ENCODE measurements at regions not wholly inside any gene's neighbourhood (a gene's known extent, or its start where the extent isn't known, plus 50 kb on each side); places are given as distances from the start of the nearest gene placed in this dataset.

- no peak for DNase-seq (ENCODE audit: low spot score)
Observed at GRCh38 chr10:130403153-130404075, 267.2 kb downstream of the GLRX3 start.

DNA sequence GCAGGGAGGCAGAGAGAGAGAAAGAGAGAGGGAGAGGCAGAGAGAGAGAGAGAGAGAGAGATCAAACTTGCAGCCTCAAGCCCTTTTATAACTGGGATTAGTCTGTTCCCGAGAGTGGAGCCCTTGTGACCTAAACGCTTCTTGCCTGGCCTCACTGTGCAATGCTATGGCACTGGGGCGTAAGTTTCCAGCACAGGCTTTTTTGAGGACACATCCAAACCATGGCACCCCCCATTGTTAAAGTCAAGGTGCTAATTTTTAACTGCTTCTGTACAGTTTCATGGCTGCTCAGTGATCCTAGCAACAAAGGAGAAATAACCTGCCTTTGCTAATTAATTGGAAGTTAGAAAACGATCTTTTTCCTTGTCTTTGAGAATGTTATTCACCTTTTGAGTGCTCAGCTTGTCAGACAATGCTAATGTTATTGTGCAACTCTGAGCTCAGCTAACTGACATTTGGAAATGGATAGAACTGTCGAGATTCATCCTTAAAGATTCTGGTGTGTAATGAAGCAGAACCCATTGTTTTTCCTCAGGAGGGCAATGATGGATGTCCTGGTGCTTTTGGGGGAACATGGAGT lies 268.4 kb downstream of the GLRX3 start:
- DNase-seq (ENCODE audit: low spot score) = no peak

GRCh38 chr10:130407052-130407451 lies 270.9 kb downstream of the GLRX3 start:
- DNase-seq (ENCODE audit: low spot score) = no peak

GRCh38 chr10:130409331-130409730 lies 273.1 kb downstream of the GLRX3 start:
- DNase-seq (ENCODE audit: low spot score) = no peak

DNA sequence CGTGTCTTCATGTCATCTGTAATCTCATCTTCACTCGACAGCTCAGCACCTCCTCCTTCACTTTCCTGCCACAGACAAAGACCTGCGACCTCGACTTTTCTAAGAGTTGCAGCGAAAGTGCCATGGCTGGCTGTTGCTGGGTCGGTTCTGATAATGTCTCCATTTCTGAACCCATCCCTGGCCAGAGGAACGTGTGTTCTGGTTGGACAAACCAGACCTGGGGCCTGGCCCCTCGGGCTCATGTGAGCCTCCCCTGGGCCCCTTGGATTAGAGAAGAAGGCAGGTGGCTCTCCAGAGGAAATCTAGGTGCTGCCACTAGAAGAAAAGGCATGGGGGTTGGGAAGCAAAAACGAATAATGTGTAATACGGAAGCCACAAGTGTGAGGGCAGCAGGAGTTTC lies 273.7 kb downstream of the GLRX3 start:
- DNase-seq (ENCODE audit: low spot score) = no peak

GRCh38 chr10:130411496-130412085 lies 275.4 kb downstream of the GLRX3 start:
- no peak for DNase-seq (ENCODE audit: low spot score)

DNA sequence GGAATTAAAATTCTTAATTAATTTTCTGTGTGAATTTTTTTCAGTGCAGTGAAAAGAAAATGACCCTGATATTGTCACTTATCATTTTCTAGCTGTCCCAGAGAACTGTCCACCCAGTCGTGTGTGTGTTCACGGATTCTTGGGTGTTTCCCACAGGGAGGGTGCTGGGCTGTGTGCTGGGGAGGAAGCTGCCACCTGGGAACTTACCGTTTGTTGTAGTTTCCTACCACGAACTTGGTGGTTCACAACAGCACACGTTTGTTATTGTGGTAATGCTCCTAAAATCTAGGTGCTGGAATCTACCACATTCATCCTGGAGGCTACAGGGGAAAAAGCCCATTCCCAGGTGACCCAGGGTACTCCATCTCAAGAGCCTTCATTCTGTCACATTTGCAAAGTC lies 276.1 kb downstream of the GLRX3 start:
- DNase-seq (ENCODE audit: low spot score) = no peak

DNA sequence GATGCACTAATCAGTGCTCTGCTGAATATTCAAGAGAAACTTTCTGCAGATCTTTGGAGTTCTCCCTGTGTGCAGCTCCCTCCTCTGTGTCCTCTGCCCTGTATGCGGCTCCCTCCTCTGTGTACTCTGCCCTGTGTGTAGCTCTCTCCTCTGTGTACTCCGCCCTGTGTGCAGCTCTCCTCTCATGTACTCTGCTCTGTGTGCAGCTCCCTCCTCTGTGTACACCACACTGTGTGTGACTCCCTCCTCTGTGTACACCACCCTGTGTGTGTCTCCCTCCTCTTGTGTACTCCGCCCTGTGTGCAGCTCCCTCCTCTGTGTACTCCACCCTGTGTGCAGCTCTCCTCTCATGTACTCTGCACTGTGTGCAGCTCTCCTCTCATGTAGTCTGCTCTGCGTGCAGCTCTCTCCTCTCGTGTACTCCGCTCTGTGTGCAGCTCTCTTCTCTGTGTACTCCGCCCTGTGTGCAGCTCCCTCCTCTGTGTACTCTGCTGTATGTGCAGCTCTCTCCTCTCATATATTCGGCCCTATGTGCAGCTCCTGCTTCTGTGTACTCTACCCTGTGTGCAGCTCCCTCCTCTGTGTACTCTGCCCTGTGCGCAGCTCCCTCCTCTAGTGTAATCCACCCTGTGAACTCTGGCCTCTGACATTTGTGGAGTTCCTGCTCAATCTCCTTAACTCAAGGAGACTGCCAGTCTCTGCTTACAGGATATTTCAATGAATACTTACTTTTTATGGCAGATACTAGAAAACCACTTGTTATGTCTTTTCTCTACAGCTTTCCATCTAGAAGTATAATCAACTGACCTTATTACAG lies 280.4 kb downstream of the GLRX3 start:
- no peak for DNase-seq (ENCODE audit: low spot score)

GRCh38 chr10:130418731-130419130 lies 282.5 kb downstream of the GLRX3 start:
- no peak for DNase-seq (ENCODE audit: low spot score)

GRCh38 chr10:130421909-130422308 lies 285.7 kb downstream of the GLRX3 start:
- no peak for DNase-seq (ENCODE audit: low spot score)

- DNase-seq (ENCODE audit: low spot score) = no peak
Observed at GRCh38 chr10:130422366-130423324, 286.5 kb downstream of the GLRX3 start.

DNA sequence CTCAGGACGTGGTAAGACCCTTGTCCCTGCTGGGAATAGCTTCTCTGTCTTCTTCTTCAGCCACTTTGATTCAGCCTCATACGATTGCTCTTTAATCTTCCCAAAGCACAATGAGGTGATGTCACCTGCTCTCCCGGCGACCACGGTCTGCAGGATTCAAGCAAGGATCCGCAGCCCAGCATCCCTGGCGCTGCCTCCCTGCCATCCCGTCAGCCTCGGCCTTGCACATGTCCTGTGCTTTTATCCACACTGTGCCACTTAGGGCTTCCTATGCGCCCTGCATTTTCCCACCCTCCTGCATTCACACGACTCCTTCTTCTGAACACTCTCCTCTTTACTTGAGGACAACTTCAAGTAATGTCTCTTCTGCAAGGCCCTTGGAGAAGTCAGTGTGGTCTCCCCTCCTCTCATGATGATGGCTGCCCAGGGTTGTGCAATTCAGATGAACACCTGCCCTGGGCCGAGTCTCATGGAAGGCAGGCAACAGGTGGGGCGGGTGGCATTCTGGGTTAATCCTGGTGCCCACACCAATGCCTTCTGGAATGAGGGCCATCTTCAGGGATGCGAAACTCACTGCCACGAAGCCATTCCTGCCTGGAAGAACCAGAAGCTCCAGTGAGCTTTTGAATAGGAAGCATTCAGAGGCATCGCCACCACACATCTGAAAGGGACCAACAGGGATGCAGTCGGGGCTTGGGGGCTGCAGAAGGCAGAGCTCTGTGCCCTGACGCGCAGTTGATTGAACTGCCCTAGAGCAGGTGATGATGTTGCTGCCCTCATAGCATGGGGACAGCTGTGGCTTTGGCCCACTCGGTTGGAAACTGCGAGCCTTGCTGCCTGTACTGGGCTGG lies 287.5 kb downstream of the GLRX3 start:
- DNase-seq (ENCODE audit: low spot score) = no peak

DNA sequence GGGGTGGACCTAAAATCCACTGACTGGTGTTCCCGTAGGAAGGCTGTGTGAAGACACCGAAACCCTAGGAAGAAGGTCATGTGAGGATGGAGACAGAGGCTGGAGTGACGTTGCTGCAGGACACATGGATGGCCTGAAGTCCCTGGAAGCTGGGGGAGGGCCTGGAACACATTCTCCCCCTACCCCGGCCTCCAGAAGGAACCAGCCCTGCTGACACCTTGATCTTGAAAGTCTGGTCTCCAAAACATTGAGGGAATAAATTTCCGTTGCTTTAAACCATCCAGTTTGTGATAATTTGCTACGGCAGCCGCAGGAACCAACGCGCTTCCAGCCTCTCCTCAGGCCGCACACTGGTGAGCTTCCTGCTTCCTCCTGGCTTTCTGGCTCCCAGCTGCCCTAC lies 288.2 kb downstream of the GLRX3 start:
- no peak for DNase-seq (ENCODE audit: low spot score)

GRCh38 chr10:130425169-130425568 lies 289.0 kb downstream of the GLRX3 start:
- no peak for DNase-seq (ENCODE audit: low spot score)

- no peak for DNase-seq (ENCODE audit: low spot score)
Observed at GRCh38 chr10:130425881-130426435, 289.8 kb downstream of the GLRX3 start.

DNA sequence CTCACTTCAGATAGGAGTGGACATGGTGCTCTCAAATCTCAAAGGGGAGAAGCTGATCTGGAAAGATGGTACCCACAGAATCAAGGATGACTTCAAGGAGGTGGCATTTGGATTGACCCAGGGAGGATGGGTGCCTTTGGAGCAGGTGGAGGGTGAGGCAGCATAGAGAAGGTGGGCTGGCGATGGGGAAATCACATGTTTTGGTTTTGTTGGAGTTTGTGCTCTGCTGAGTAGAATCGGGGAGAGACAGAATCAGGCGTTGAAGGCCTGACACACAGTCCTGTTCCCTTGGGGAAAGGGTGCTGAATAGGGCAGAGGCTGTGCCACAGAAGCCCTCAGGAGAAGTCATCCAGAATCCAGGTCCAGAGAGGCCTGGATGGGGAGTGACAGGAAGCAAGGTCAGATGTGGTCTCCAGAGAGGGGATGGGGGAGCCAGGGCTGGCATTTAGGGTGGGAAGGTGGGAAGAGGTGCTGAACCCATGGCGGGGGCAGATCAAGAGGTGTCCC lies 291.1 kb downstream of the GLRX3 start:
- DNase-seq (ENCODE audit: low spot score) = no peak

DNA sequence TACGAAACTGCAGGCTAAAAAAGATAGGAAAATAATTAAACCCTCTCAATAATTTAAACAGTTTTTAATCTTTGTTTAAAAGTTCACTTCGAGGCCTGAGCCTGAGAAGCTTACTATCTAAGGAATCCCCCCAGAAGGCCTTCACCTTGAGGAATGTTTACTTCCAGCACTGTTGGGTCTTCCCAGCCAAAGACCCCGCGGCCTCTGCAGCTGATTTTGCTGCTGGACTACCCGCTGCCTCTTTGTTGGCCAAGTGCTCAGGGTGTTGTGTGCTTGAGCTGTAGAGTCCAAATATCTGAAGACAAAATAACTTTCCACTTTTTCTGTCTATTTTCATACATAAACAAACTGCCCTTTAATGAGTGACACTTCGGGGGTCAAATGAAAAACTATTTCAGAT lies 292.7 kb downstream of the GLRX3 start:
- no peak for DNase-seq (ENCODE audit: low spot score)

DNA sequence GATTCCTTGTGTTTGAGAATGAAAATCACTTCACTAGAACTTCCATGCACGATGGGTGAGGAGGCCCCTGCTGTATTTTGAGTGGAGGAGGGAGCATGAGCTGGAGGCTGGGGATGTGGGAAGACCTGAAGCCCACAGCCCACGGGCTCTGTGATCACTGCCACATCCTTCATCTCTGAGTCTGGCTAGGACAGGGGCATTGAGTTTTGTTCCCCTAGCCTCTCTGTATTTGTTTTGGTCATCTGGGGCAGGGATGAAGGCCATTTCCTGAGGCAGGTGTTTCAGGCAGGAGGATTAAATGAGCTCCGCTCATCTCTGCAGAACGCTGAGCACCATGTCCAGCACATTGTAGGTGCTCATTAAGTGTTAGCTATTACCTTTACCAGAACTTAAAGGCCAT lies 293.6 kb downstream of the GLRX3 start:
- no peak for DNase-seq (ENCODE audit: low spot score)

GRCh38 chr10:130430291-130430690 lies 294.1 kb downstream of the GLRX3 start:
- DNase-seq (ENCODE audit: low spot score) = no peak
